NCI-H526 (cell line): ENCODE measurements at regions not wholly inside any gene's neighbourhood (a gene's known extent, or its start where the extent isn't known, plus 50 kb on each side); places are given as distances from the start of the nearest gene placed in this dataset.

Experiments used
- DNase-seq, 2 experiments: peaks; one replicate each; lab custom pipeline; 2025; lab: John Stamatoyannopoulos, UW

DNA sequence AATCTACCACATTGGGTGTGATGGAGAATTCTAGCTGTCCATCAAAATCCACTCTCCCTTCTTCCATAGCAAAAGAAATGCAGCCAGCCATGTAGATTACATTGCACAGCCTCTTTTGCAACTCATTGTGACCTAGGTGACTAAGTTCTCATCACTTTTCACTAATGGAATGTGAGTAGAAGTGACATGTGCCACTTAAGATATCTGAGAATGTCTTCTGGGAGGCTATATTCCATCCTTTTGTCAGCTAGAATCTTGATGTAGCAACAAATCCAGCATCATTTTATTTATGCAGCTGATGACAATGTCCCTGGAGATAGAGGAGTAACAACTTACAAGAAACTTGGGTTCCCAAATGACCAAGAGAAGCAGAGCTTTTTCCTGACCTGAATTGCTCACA, 61.5 kb upstream of the API5 start:
- no peak for DNase-seq

DNA sequence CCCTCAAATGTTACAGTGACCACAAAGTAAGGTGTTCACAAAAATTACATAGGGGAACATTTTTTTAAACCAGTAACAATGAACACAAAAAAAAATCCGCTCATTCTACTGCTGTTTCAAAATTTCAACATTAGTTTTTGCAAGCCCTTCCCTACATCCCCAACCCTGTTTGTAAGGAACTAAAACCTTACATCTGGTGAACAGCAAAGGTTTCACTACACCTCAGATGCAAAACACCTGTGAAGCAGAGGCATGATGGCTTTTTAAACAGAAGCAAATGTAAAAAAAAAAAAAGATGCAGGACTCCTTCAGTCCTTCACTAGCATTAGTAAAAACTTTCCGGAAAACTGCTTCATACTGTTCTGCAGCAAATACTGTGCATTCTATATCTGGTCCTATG, 50.0 kb upstream of the API5 start:
- no peak for DNase-seq
